Body of pancreas (tissue), 4 donors: ENCODE measurements at regions not wholly inside any gene's neighbourhood (a gene's known extent, or its start where the extent isn't known, plus 50 kb on each side); places are given as distances from the start of the nearest gene placed in this dataset.

Experiments used
- POLR2A ChIP-seq, 3 donors: fragments of 450-650 bp; IDR thresholded peaks; one replicate each; pipeline ENCODE4 v1.6.1; 2016; ENCODE audit warnings: antibody characterized with exemption in 3 of 3, mild to moderate bottlenecking in 2 of 3
- TF ChIP-seq, protein P1 (sequence below), 7 experiments: fragments of 450-650 bp in 4 of 7; fragments of 200-600 bp in 3 of 7; sonication (generic) in 3 of 7; IDR thresholded peaks; one replicate each; pipeline ENCODE4 v1.5.1; 2016 to 2019; ENCODE audit warnings: antibody characterized with exemption in 7 of 7

DNA sequence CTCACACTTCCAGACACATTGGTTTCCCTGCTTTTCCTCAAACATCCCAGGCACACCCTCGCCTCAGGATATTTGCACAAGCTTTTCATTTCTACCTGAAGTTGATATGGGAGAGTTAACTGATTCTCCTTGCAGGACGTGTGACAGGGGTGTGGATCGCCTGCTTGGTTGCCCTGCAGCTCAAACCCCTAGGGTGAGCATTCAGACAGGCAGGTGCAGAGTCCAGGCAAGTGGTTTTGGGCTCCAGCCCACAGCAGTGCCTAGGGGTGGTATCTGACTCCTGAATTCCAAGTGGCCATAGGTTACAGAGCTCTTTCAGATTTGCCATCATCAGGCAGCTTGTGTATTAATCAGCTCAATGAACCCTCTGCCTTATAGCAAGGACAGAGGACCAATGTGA is 1104.2 kb upstream of the IGFBP7 start:
- TF ChIP-seq, protein P1, sequence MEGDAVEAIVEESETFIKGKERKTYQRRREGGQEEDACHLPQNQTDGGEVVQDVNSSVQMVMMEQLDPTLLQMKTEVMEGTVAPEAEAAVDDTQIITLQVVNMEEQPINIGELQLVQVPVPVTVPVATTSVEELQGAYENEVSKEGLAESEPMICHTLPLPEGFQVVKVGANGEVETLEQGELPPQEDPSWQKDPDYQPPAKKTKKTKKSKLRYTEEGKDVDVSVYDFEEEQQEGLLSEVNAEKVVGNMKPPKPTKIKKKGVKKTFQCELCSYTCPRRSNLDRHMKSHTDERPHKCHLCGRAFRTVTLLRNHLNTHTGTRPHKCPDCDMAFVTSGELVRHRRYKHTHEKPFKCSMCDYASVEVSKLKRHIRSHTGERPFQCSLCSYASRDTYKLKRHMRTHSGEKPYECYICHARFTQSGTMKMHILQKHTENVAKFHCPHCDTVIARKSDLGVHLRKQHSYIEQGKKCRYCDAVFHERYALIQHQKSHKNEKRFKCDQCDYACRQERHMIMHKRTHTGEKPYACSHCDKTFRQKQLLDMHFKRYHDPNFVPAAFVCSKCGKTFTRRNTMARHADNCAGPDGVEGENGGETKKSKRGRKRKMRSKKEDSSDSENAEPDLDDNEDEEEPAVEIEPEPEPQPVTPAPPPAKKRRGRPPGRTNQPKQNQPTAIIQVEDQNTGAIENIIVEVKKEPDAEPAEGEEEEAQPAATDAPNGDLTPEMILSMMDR (IDR thresholded peaks at IDR 0.05): no peak
- TF ChIP-seq POLR2A (IDR thresholded peaks at IDR 0.05): no peak
